Kidney epithelial cell (primary cell): ENCODE measurements at regions not wholly inside any gene's neighbourhood (a gene's known extent, or its start where the extent isn't known, plus 50 kb on each side); places are given as distances from the start of the nearest gene placed in this dataset.
"Not testable (repeated sequence)": the region's sequence is repeated elsewhere in the genome, so short reads cannot be mapped to it uniquely, and the experiment has no call there.

Experiments used
- DNase-seq: peaks from one replicate; pipeline ENCODE4 v3.0.0-alpha.2; 2010; ENCODE audit warnings: low read depth
- H3K27me3 ChIP-seq: 2 replicates; pipeline ENCODE4 v1.6.0; 2011; ENCODE audit warnings: low read length; ENCODE audit not compliant: control insufficient read depth, insufficient read depth
- H3K36me3 ChIP-seq: 2 replicates; pipeline ENCODE4 v1.5.1; 2011; ENCODE audit warnings: low read length; ENCODE audit not compliant: control insufficient read depth, insufficient read depth
- H3K4me3 ChIP-seq: 2 replicates; pipeline ENCODE4 v1.5.1; 2011; ENCODE audit warnings: low read depth, mild to moderate bottlenecking, control low read depth, low read length
- CTCF ChIP-seq: IDR thresholded peaks from 2 replicates; pipeline ENCODE4 v1.5.1; 2011; ENCODE audit warnings: mild to moderate bottlenecking, moderate library complexity, low read length, control low read depth, inconsistent platforms; ENCODE audit not compliant: insufficient read depth, poor library complexity, severe bottlenecking

GRCh38 chr7:106755641-106756040, 94.7 kb upstream of the CCDC71L start:
- no peak for DNase-seq
- H3K4me3 ChIP-seq, result no peak overlapping the region
- TF ChIP-seq CTCF, result no peak
- no peaks in the 10 kb centered on the region for H3K36me3 ChIP-seq
- no peaks in the 10 kb centered on the region for H3K27me3 ChIP-seq

- H3K4me3 ChIP-seq, result no peak overlapping the region
- no peaks in the 10 kb centered on the region for H3K27me3 ChIP-seq
- no peaks in the 10 kb centered on the region for H3K36me3 ChIP-seq
- no peak for TF ChIP-seq CTCF
- no peak for DNase-seq
Observed at GRCh38 chr7:106756071-106756470, 95.1 kb upstream of the CCDC71L start.

- Histone ChIP-seq H3K36me3 (no peaks in the 10 kb centered on the region), H3K27me3 (no peaks in the 10 kb centered on the region), H3K4me3 (no peak overlapping the region)
- TF ChIP-seq CTCF, result no peak
- no peak for DNase-seq
Observed at GRCh38 chr7:106756884-106757283, 95.9 kb upstream of the CCDC71L start.

GRCh38 chr7:106757846-106758245, 96.9 kb upstream of the CCDC71L start:
- H3K4me3 ChIP-seq, result no peak overlapping the region
- no peaks in the 10 kb centered on the region for H3K27me3 ChIP-seq
- no peak for TF ChIP-seq CTCF
- no peak for DNase-seq
- no peaks in the 10 kb centered on the region for H3K36me3 ChIP-seq

- not testable (repeated sequence) for H3K27me3 ChIP-seq, H3K4me3 ChIP-seq, H3K36me3 ChIP-seq
Observed at GRCh38 chr7:106762845-106763244, 101.9 kb upstream of the CCDC71L start.

GRCh38 chr7:106763717-106764116, 101.4 kb upstream of the PIK3CG start:
- no peaks in the 10 kb centered on the region for H3K36me3 ChIP-seq
- no peak overlapping the region for H3K4me3 ChIP-seq
- no peaks in the 10 kb centered on the region for H3K27me3 ChIP-seq
- no peak for DNase-seq
- no peak for TF ChIP-seq CTCF

More at GRCh38 chr7:106762845-106763244, 101.9 kb upstream of the CCDC71L start:
- DNase-seq, result not testable (repeated sequence)
